Hematopoietic multipotent progenitor cell treated with erythropoietin and hydrocortisone succinate and interleukin-3 and kit ligand, for 6 days (in vitro differentiated cells): ENCODE measurements at regions not wholly inside any gene's neighbourhood (a gene's known extent, or its start where the extent isn't known, plus 50 kb on each side); places are given as distances from the start of the nearest gene placed in this dataset.
"Not testable (repeated sequence)": the region's sequence is repeated elsewhere in the genome, so short reads cannot be mapped to it uniquely, and the experiment has no call there.

Experiments
- DNase-seq: peaks from one replicate; pipeline ENCODE4 v3.0.0-alpha.2; 2015

- DNase-seq, result no peak
These were observed 84.3 kb upstream of the SHB start for GRCh38 chr9:38153152-38153909.

- no peak for DNase-seq
These were observed 80.6 kb upstream of the SHB start for GRCh38 chr9:38149647-38150046.

GRCh38 chr9:38146844-38147243, 77.8 kb upstream of the SHB start:
- DNase-seq, result no peak

GRCh38 chr9:38145526-38146053, 76.6 kb upstream of the SHB start:
- DNase-seq, result no peak

GRCh38 chr9:38144421-38144820, 75.4 kb upstream of the SHB start:
- no peak for DNase-seq

GRCh38 chr9:38141746-38142591, 72.9 kb upstream of the SHB start:
- no peak for DNase-seq

GRCh38 chr9:38138276-38138675, 69.2 kb upstream of the SHB start:
- DNase-seq, result no peak

GRCh38 chr9:38137342-38137741, 68.3 kb upstream of the SHB start:
- no peak for DNase-seq

- no peak for DNase-seq
These were observed 67.4 kb upstream of the SHB start for GRCh38 chr9:38136386-38136785.

GRCh38 chr9:38134611-38135237, 65.7 kb upstream of the SHB start:
- DNase-seq, result no peak

- DNase-seq, result peak; percentile 9
These were observed 64.6 kb upstream of the SHB start for GRCh38 chr9:38133595-38133994.

GRCh38 chr9:38132956-38133355, 63.9 kb upstream of the SHB start:
- DNase-seq, result no peak

- DNase-seq, result no peak
These were observed 62.7 kb upstream of the SHB start for GRCh38 chr9:38131729-38132128.

GRCh38 chr9:38130724-38131123, 61.7 kb upstream of the SHB start:
- peak; percentile 68 for DNase-seq

GRCh38 chr9:38129366-38129765, 60.3 kb upstream of the SHB start:
- no peak for DNase-seq

- DNase-seq, result no peak
These were observed 59.8 kb upstream of the SHB start for GRCh38 chr9:38128752-38129270.

GRCh38 chr9:38127271-38127839, 58.3 kb upstream of the SHB start:
- no peak for DNase-seq

GRCh38 chr9:38126730-38127129, 57.7 kb upstream of the SHB start:
- no peak for DNase-seq

GRCh38 chr9:38125889-38126288, 56.9 kb upstream of the SHB start:
- no peak for DNase-seq

- not testable (repeated sequence) for DNase-seq
These were observed 54.3 kb upstream of the SHB start for GRCh38 chr9:38123359-38123758.

GRCh38 chr9:38120961-38121360, 51.9 kb upstream of the SHB start:
- no peak for DNase-seq

GRCh38 chr9:38119560-38120236, 50.7 kb upstream of the SHB start:
- DNase-seq, result no peak
